ENCODE measurements at regions not wholly inside any gene's neighbourhood (a gene's known extent, or its start where the extent isn't known, plus 50 kb on each side); places are given as distances from the start of the nearest gene placed in this dataset.
"Not testable (repeated sequence)": the region's sequence is repeated elsewhere in the genome, so short reads cannot be mapped to it uniquely, and the experiment has no call there.

DNA sequence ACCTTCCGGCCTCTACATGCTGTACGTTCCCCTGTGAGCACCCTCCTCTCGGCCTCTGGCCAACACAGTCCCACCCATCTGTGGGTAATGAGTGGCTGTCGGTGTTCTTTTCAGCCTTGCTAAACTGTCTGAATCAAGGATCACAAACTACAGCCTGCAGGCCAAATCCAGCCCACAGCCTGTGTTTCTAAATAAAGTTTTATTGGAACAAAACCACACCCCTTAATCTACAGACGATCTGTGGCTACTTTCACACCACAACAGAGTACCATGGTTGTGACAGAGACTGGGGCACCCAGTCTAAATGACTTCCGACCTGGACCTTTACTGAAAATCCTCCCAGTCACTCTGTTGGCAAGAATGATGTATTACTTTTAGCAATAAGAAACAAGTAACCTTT lies 77.3 kb upstream of the DRD5 start:
- TF ChIP-seq, protein P1, sequence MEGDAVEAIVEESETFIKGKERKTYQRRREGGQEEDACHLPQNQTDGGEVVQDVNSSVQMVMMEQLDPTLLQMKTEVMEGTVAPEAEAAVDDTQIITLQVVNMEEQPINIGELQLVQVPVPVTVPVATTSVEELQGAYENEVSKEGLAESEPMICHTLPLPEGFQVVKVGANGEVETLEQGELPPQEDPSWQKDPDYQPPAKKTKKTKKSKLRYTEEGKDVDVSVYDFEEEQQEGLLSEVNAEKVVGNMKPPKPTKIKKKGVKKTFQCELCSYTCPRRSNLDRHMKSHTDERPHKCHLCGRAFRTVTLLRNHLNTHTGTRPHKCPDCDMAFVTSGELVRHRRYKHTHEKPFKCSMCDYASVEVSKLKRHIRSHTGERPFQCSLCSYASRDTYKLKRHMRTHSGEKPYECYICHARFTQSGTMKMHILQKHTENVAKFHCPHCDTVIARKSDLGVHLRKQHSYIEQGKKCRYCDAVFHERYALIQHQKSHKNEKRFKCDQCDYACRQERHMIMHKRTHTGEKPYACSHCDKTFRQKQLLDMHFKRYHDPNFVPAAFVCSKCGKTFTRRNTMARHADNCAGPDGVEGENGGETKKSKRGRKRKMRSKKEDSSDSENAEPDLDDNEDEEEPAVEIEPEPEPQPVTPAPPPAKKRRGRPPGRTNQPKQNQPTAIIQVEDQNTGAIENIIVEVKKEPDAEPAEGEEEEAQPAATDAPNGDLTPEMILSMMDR (IDR thresholded peaks at IDR 0.05; ENCODE audit: low read length) = not testable (repeated sequence)
- not testable (repeated sequence) for TF ChIP-seq EZH2 (optimal IDR thresholded peaks at IDR 0.05; ENCODE audit: low read depth, low read length)

All from MM.1S (cell line).